Activated CD4-positive, alpha-beta T cell treated with anti-CD3 and anti-CD28 coated beads for 36 hours (primary cell): ENCODE measurements at regions not wholly inside any gene's neighbourhood (a gene's known extent, or its start where the extent isn't known, plus 50 kb on each side); places are given as distances from the start of the nearest gene placed in this dataset.

Experiments
- ATAC-seq: fragments of 200-7000 bp; cut with Tn5 transposase; one replicate; pipeline ENCODE4 v1.10.0; 2021; ENCODE audit warnings: mild to moderate bottlenecking, moderate library complexity
- CTCF ChIA-PET: fragments of 350-600 bp; sonication (Branson Sonifier 250); formaldehyde crosslinking; loops from one replicate; lab custom pipeline; 2021; ENCODE audit warnings: antibody characterized with exemption; lab: Charles Lee
- POLR2A ChIA-PET: fragments of 350-600 bp; sonication (Branson Sonifier 250); formaldehyde crosslinking; loops from one replicate; lab custom pipeline; 2021; ENCODE audit warnings: antibody characterized with exemption, inconsistent platforms; lab: Charles Lee
- DNase-seq: peaks from one replicate; pipeline ENCODE4 v3.0.0-alpha.2; 2020
- H3K27ac Mint-ChIP-seq: one replicate; pipeline ENCODE4 v1.8.0; 2021; ENCODE audit warnings: mixed read lengths
- H3K27me3 Mint-ChIP-seq: one replicate; pipeline ENCODE4 v1.8.0; 2021; ENCODE audit warnings: mixed read lengths
- H3K36me3 Mint-ChIP-seq: one replicate; pipeline ENCODE4 v1.8.0; 2021; ENCODE audit warnings: low read depth, mixed read lengths
- H3K4me1 Mint-ChIP-seq: one replicate; pipeline ENCODE4 v1.8.0; 2021; ENCODE audit warnings: mixed read lengths
- H3K4me3 Mint-ChIP-seq: one replicate; pipeline ENCODE4 v1.8.0; 2021; ENCODE audit warnings: mild to moderate bottlenecking, moderate library complexity, mixed read lengths
- H3K9me3 Mint-ChIP-seq: one replicate; pipeline ENCODE4 v1.8.0; 2021; ENCODE audit warnings: low read depth, mixed read lengths
- intact Hi-C, 2 experiments: fragments of 100-400 bp; cut with DNase I in 1 of 2; cut with micrococcal nuclease in 1 of 2; formaldehyde crosslinking; loops; one replicate each; pipeline versions ENCODE4 v1.14.2 to v1.15.1; 2022 to 2024; cut with DNase I, micrococcal nuclease

DNA sequence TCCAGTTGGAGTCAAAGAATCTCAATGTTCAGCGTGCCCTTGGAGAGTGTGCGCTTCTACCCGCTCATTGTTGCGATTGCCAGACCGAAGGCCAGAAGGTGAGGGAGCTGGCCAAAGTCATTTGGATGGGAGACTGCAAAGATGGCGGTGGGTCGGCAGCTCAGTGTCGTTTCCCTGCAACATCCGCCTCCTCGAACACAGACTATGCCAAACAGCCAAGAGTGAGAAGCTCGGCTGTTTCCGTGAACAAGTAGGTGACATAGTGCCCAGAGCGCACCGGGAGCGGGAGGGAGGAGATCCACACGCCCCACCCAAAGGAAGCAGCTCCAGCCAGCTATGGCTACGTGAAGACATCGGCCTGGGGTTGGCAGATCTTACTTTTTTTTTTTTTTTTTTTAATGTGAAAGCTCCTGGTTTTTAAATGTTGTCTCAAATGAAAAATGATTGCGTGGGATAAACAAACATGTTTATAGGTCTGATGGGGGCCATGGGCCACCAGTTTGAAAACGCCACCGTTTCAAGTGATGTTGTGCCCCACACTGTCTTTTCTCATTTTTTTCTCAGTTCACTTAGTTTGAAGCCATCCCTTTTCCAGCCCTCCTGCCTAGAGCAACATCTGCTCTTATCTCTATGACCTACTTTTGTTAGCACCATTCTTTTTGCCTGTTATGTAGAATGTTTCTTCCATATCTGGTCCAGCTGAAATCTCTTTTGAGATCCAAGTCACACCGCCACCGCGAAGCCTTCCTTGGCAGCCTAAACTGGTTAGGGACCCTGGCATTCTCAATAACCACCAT is 682.4 kb downstream of the RNF144A start:
- no peaks in the 10 kb centered on the region for H3K27me3 Mint-ChIP-seq
- peaks cover 5% of the 10 kb centered on the region for H3K9me3 Mint-ChIP-seq
- DNase-seq (no peak), ATAC-seq (no peak)
- no peak overlapping the region for H3K4me3 Mint-ChIP-seq
- H3K4me1 Mint-ChIP-seq = peaks cover 5% of the 10 kb centered on the region
- CTCF ChIA-PET = interaction anchor here (1.0 kb wide), 1 partner anchor 9 kb away, joined by 3 read pairs; no protein-coding TSS in a partner anchor
- peak overlapping the region; percentile 29 for H3K27ac Mint-ChIP-seq
- intact Hi-C loops = no loop called here
- no peaks in the 10 kb centered on the region for H3K36me3 Mint-ChIP-seq
- POLR2A ChIA-PET = no interaction called here

DNA sequence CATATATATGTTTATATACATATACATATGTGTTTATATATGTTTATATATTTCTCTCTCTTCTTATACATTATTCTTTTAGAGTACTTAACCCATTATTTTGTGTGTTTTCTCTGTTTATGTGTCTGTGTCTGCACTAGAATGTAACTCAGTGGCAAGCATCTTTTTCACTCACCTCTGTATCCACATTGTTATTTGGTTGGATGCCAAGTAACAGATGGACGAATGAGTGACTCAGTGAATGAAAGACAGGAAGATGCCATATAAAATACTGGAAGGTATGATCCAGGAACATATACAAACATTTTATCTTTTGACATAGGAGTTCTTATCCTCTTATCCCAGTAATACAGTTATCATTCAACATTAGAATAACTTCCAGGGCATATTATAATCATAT is 684.8 kb downstream of the RNF144A start:
- intact Hi-C loops = no loop called here
- H3K4me3 Mint-ChIP-seq = no peak overlapping the region
- ATAC-seq (no peak), DNase-seq (no peak)
- H3K27me3 Mint-ChIP-seq = no peaks in the 10 kb centered on the region
- ChIA-PET CTCF (no interaction called here), POLR2A (no interaction called here)
- no peaks in the 10 kb centered on the region for H3K36me3 Mint-ChIP-seq
- H3K9me3 Mint-ChIP-seq = peaks cover 5% of the 10 kb centered on the region
- H3K27ac Mint-ChIP-seq = no peak overlapping the region
- H3K4me1 Mint-ChIP-seq = peaks cover 5% of the 10 kb centered on the region

DNA sequence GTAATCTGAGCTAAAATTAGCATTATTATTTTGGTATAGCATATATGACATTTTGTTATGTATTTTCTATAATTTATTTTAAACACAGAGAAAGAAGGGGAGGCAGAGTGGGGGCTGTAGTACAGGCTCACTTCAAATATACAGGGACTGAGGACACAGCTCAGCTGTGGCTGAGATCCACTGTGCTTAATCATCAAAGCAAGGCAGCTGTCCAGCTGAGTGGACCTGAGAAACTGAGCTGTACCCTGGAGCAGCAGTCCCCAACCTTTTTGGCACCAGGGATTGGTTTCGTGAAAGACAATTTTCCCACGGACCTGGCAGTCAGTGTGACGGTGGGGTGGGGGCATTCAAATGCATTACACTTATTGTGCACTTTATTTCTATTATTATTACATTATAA is 687.2 kb downstream of the RNF144A start:
- no peak overlapping the region for H3K27ac Mint-ChIP-seq
- H3K4me1 Mint-ChIP-seq = peaks cover 7% of the 10 kb centered on the region
- intact Hi-C loops = no loop called here
- no peak for DNase-seq
- no peaks in the 10 kb centered on the region for H3K36me3 Mint-ChIP-seq
- ChIA-PET POLR2A (no interaction called here), CTCF (no interaction called here)
- no peak overlapping the region for H3K4me3 Mint-ChIP-seq
- ATAC-seq = no peak
- H3K27me3 Mint-ChIP-seq = no peaks in the 10 kb centered on the region
- peaks cover 3% of the 10 kb centered on the region for H3K9me3 Mint-ChIP-seq

DNA sequence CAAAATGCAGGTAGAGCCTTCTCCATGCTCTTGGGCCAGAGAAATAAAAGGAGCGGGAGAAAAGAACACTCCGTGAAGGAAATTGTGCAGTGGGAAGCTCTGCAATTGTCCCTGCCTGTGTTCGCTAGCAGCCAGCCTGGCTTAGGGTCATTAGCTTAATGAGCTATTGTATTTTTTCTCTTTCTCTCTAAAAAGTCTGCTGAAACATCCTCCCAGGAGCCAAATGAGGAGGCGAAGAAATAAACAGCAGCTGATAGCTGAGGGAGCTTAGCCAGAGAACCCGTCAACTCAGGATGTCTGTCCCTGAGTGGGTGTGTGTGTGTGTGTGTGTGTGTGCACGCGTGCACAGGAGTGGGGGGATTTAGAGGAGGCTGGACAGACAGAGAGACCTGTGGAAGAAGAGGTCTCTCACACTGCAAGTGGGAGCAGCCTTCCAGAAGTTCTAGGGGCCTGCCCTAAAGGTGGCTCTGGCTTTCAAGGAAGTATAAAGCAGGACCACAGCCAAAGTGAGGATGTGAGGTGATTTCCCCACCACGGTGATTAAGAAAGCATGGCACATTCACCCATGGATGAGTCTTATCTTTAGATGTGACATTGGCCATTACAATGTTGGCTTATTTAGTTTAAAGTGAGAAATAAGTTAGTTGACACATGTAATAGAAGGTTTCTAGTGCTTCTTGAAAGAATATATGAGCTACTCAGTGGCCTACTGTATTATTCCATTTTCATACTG is 690.4 kb downstream of the RNF144A start:
- Mint-ChIP-seq H3K27me3 (no peaks in the 10 kb centered on the region), H3K27ac (no peak overlapping the region), H3K9me3 (no peaks in the 10 kb centered on the region), H3K4me1 (peaks cover 27% of the 10 kb centered on the region), H3K36me3 (no peaks in the 10 kb centered on the region), H3K4me3 (no peak overlapping the region)
- ATAC-seq (peak; percentile 66), DNase-seq (peak; percentile 19)
- ChIA-PET CTCF (no interaction called here), POLR2A (no interaction called here)
- intact Hi-C loops = no loop called here

DNA sequence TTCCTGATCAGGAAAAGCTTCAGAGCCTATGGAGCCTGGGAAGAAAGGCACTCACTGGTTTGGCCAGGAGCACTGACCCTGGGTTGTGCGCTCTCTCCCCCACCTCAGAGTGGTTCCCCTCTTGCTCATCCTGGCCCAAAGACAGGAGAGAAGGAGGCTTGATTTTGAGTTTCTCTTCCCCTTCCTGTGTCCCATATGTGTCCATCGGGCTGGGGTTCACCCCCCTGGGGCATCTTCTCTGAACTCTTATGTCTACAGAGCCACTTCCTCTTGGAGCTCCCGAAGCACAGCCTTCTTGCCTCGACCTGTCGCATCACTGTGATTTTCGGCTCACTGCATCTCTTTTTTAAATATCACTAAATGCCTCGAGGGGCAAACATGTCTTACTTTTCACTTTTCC is 692.3 kb downstream of the RNF144A start:
- POLR2A ChIA-PET = no interaction called here
- no peaks in the 10 kb centered on the region for H3K9me3 Mint-ChIP-seq
- H3K36me3 Mint-ChIP-seq = no peaks in the 10 kb centered on the region
- no peak for ATAC-seq
- no peak overlapping the region for H3K4me3 Mint-ChIP-seq
- no peak for DNase-seq
- peaks cover 27% of the 10 kb centered on the region for H3K4me1 Mint-ChIP-seq
- intact Hi-C loops = no loop called here
- H3K27ac Mint-ChIP-seq = no peak overlapping the region
- CTCF ChIA-PET = no interaction called here
- H3K27me3 Mint-ChIP-seq = no peaks in the 10 kb centered on the region

DNA sequence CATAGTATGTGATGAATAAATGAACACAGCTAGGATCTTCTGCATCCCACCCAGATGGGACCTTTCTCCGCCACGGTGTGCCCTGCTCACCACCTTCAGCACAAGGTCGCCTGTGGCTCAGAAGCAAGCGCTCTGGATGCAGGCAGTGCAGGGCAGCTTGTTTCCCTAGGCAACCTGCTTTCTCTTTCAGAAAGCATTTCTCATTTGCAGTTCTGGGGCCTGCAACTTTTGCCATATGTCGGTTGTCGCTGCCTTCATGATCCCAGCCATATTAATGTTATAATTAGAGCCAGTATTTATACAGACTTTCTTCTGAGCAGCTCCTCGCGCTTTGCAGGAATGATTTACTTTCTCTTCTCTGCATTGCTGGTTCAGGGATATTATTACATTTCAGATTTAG is 692.8 kb downstream of the RNF144A start:
- H3K27me3 Mint-ChIP-seq = no peaks in the 10 kb centered on the region
- H3K4me1 Mint-ChIP-seq = peaks cover 27% of the 10 kb centered on the region
- ChIA-PET CTCF (interaction anchor here (0.8 kb wide), 1 partner anchor 793 kb away, joined by 3 read pairs; no protein-coding TSS in a partner anchor), POLR2A (no interaction called here)
- no peak overlapping the region for H3K4me3 Mint-ChIP-seq
- no peaks in the 10 kb centered on the region for H3K9me3 Mint-ChIP-seq
- no peak for ATAC-seq
- H3K36me3 Mint-ChIP-seq = no peaks in the 10 kb centered on the region
- intact Hi-C loops = no loop called here
- H3K27ac Mint-ChIP-seq = peak overlapping the region; percentile 48
- peak; percentile 16 for DNase-seq

DNA sequence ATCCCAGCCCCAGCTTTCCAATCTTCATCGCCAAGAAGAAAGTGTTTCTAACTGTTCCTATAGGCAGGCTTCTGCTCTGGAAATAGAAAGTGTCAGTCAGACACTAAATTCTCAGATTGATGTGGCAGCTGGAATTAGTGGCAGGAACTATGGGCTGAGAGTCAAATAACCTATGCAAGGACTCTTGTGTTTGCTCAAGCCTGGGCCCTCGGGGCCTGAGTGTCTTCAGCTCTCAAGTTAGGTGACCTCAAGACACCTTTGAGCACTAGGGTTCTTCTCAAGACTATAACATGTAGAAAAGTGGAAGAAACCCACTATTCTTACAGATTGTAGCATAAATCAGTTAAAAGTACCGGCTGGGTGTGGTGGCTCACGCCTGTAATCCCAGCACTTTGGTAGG is 694.5 kb downstream of the RNF144A start:
- ChIA-PET POLR2A (interaction anchor here (1.5 kb wide), 1 partner anchor 60 kb away, joined by 3 read pairs; no protein-coding TSS in a partner anchor), CTCF (interaction anchor here (1.4 kb wide), 1 partner anchor 9 kb away, joined by 3 read pairs; no protein-coding TSS in a partner anchor)
- intact Hi-C loops = no loop called here
- DNase-seq (no peak), ATAC-seq (peak; percentile 35)
- Mint-ChIP-seq H3K4me3 (no peak overlapping the region), H3K27me3 (no peaks in the 10 kb centered on the region), H3K9me3 (no peaks in the 10 kb centered on the region), H3K4me1 (peaks cover 27% of the 10 kb centered on the region), H3K27ac (no peak overlapping the region), H3K36me3 (no peaks in the 10 kb centered on the region)

DNA sequence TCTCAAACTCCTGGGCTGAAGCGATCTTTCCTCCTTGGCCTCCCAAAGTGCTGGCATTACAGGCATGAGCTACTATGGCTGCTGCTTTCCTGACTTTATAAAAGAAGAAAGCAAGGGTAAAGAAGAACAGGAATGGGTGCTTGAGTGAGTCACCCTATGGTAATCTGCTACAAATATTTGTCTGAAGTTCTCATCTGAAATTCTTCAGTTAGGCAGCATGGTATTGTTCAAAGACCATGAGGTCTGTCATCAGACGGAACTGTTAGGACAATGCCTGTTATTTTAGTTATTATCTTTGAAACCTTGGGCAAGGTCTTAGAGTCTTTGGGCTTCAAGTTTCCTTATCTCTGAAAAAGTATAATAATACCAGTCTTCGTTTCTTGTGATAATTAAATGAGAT is 695.8 kb downstream of the RNF144A start:
- H3K4me3 Mint-ChIP-seq = no peak overlapping the region
- H3K36me3 Mint-ChIP-seq = no peaks in the 10 kb centered on the region
- H3K27me3 Mint-ChIP-seq = no peaks in the 10 kb centered on the region
- ChIA-PET CTCF (no interaction called here), POLR2A (no interaction called here)
- peaks cover 23% of the 10 kb centered on the region for H3K4me1 Mint-ChIP-seq
- intact Hi-C loops = no loop called here
- ATAC-seq (no peak), DNase-seq (no peak)
- no peak overlapping the region for H3K27ac Mint-ChIP-seq
- H3K9me3 Mint-ChIP-seq = no peaks in the 10 kb centered on the region

DNA sequence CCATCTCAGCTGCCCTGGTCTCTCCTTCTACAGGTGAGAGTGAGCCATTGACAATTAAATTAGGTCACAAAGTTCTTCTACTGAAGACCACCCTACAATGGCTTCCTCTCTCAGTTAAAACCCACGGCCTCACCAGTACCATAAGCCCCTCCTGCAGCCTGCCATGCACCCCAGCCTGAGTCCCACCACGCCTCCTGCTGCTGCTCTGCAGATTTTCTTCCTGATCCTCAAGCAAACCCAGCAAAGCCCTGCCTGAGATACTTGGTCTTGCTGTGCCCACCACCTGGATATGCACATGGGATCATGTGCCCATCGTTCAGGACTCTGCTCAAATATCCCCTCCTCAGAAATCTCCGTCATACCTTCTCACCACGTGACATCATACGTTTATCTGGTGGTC is 696.6 kb downstream of the RNF144A start:
- intact Hi-C loops = no loop called here
- Mint-ChIP-seq H3K27me3 (no peaks in the 10 kb centered on the region), H3K4me1 (peaks cover 20% of the 10 kb centered on the region), H3K27ac (no peak overlapping the region), H3K36me3 (no peaks in the 10 kb centered on the region), H3K9me3 (no peaks in the 10 kb centered on the region), H3K4me3 (no peak overlapping the region)
- CTCF ChIA-PET = no interaction called here
- POLR2A ChIA-PET = no interaction called here
- no peak for DNase-seq
- no peak for ATAC-seq

DNA sequence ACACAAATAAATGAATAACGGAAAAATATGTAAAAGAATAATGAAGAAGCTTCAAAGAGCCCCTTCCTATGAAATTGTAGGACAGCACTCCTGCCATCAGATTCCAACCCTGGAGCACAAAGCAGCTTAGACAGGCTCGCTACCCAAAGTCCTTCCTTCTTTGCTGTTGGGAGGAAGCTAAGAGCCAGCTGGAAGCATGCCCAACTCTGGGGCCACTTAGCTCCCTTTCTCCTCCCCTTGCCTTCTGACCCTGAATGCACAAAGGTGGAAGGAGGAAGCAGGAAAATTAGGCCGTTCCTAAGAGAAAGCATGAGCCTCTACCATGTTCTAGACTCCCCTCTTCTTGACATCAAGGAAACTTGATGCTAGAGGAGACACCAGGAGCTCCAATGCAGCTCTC is 700.8 kb downstream of the RNF144A start:
- Mint-ChIP-seq H3K27ac (no peak overlapping the region), H3K36me3 (no peaks in the 10 kb centered on the region), H3K27me3 (no peaks in the 10 kb centered on the region), H3K4me3 (no peak overlapping the region), H3K9me3 (peaks cover 7% of the 10 kb centered on the region), H3K4me1 (peaks cover 9% of the 10 kb centered on the region)
- ATAC-seq (no peak), DNase-seq (no peak)
- intact Hi-C loops = no loop called here
- ChIA-PET POLR2A (no interaction called here), CTCF (no interaction called here)

DNA sequence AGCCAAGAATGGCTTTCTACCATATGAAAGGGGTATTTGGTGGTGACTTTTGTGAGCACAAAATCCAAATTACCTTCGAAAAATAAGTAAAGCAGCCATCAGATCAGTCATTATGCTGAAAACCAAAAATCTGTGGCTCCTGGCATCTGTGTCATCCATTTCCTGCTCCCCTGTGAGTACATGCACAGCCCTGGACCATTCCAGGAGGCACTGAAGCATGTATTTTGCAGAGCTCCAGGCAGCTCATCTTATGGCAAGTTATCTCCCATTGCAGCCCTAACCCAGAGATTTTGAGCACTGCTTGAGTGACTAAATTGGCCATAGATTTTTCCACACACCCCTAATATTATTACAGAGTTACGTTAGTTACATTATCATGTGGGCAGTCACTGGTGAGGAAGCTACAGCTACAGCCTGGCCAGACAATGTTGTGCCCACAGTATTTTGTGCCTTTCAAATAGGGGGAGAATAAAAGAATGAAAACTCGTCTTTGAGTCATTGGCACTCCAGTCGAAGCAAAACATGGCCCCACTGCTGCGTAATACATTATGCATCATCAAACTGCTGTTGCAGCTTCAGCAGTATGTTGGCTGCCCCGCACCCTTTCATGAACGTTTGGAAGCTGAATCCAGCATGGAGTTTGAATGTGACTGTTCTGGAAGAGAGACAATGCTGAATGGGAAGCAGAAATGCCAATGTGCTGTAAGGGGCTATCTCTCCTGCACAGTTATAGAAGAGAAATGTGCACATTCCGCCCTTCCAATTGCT is 702.2 kb downstream of the RNF144A start:
- intact Hi-C loops = no loop called here
- Mint-ChIP-seq H3K27ac (no peak overlapping the region), H3K27me3 (no peaks in the 10 kb centered on the region), H3K36me3 (no peaks in the 10 kb centered on the region), H3K9me3 (peaks cover 7% of the 10 kb centered on the region), H3K4me1 (peaks cover 9% of the 10 kb centered on the region), H3K4me3 (no peak overlapping the region)
- ATAC-seq = no peak
- ChIA-PET CTCF (no interaction called here), POLR2A (no interaction called here)
- DNase-seq = no peak
